Endothelial cell of umbilical vein (primary cell): ENCODE measurements at regions not wholly inside any gene's neighbourhood (a gene's known extent, or its start where the extent isn't known, plus 50 kb on each side); places are given as distances from the start of the nearest gene placed in this dataset.

Experiments
- BruUV-seq: library from RNA; stranded (reverse); fragments of 400-500 nt; replicated peaks from 2 replicates; lab custom pipeline; 2021; lab: Mats Ljungman, UMichigan
- CTCF ChIA-PET: fragments of 300-600, 350-600 bp; sonication (Branson Sonifier 250); formaldehyde crosslinking; loops from one replicate; lab custom pipeline; 2021; ENCODE audit warnings: antibody characterized with exemption, inconsistent platforms; lab: Charles Lee
- POLR2A ChIA-PET: fragments of 300-600, 350-600 bp; sonication (Branson Sonifier 250); formaldehyde crosslinking; loops from one replicate; lab custom pipeline; 2021; ENCODE audit warnings: antibody characterized with exemption, inconsistent platforms; lab: Charles Lee
- DNase-seq: peaks from one replicate; pipeline ENCODE4 v3.0.0-alpha.2; 2011; ENCODE audit warnings: low read depth, low spot score
- FAIRE-seq: peaks from 2 replicates; lab custom pipeline; 2011; peaks lifted over from hg19 to GRCh38; lab: Jason Lieb, UNC
- H2AFZ ChIP-seq: 2 replicates; pipeline ENCODE4 v1.6.0; 2012; ENCODE audit warnings: low read depth, low read length, control low read depth, inconsistent platforms
- H3K27ac ChIP-seq: 2 replicates; pipeline ENCODE4 v1.5.1; 2011; ENCODE audit warnings: low read depth, mild to moderate bottlenecking, control low read depth, low read length, moderate library complexity; ENCODE audit not compliant: insufficient read depth
- H3K27me3 ChIP-seq, 2 experiments: 2 replicates each; pipeline versions ENCODE4 v1.6.0 to v1.6.1; 2011; ENCODE audit warnings: low read length in 2 of 2, mixed read lengths in 1 of 2; ENCODE audit not compliant: control insufficient read depth in 2 of 2, insufficient read depth in 2 of 2
- H3K36me3 ChIP-seq, 2 experiments: 2 replicates in 1 of 2; 3 replicates in 1 of 2; pipeline ENCODE4 v1.5.1; 2011; ENCODE audit warnings: low read length in 2 of 2, mild to moderate bottlenecking in 1 of 2, moderate library complexity in 1 of 2; ENCODE audit not compliant: control insufficient read depth in 2 of 2, insufficient read depth in 2 of 2; ENCODE audit errors: extremely low read depth in 1 of 2
- H3K4me1 ChIP-seq: 3 replicates; pipeline ENCODE4 v1.5.1; 2011; ENCODE audit warnings: mild to moderate bottlenecking, low read length; ENCODE audit not compliant: control insufficient read depth, insufficient read depth; ENCODE audit errors: extremely low read depth
- H3K4me2 ChIP-seq: 2 replicates; pipeline ENCODE4 v1.6.1; 2011; ENCODE audit warnings: low read length, control low read depth, mixed read lengths; ENCODE audit not compliant: insufficient read depth
- H3K4me3 ChIP-seq, 3 experiments: fragments of 200-600 bp in 1 of 3; sonication (generic), shearing (Covaris generic) in 1 of 3; replicated peaks in 1 of 3; 2 replicates each; pipeline ENCODE4 v1.5.1; 2011 to 2016; ENCODE audit warnings: control low read depth in 3 of 3, low read length in 3 of 3, mild to moderate bottlenecking in 2 of 3, inconsistent platforms in 1 of 3, low read depth in 1 of 3, moderate library complexity in 1 of 3; ENCODE audit not compliant: insufficient read depth in 1 of 3
- H3K79me2 ChIP-seq: 2 replicates; pipeline ENCODE4 v1.6.0; 2012; ENCODE audit warnings: low read length, inconsistent platforms; ENCODE audit not compliant: control insufficient read depth, insufficient read depth
- H3K9ac ChIP-seq: replicated peaks from 2 replicates; pipeline ENCODE3; 2011; ENCODE audit warnings: low read length, control low read depth; ENCODE audit not compliant: insufficient read depth; ENCODE audit errors: extremely low read depth
- H3K9me1 ChIP-seq: replicated peaks from 3 replicates; pipeline ENCODE4 v1.6.0; 2011; ENCODE audit warnings: mild to moderate bottlenecking, low read length; ENCODE audit not compliant: control insufficient read depth, insufficient read depth; ENCODE audit errors: extremely low read depth
- H3K9me3 ChIP-seq: replicated peaks from 2 replicates; pipeline ENCODE4 v1.5.1; 2012; ENCODE audit warnings: low read length, inconsistent platforms; ENCODE audit not compliant: control insufficient read depth, insufficient read depth
- H4K20me1 ChIP-seq: replicated peaks from 2 replicates; pipeline ENCODE3; 2011; ENCODE audit warnings: mild to moderate bottlenecking, low read length; ENCODE audit not compliant: control insufficient read depth, insufficient read depth; ENCODE audit errors: extremely low read depth
- CTCF ChIP-seq, 2 donors: IDR thresholded peaks; 1 replicate in 1 of 2; 2 replicates in 1 of 2; pipeline ENCODE4 v1.5.1; 2011; ENCODE audit warnings: low read length in 2 of 2, mild to moderate bottlenecking in 2 of 2, moderate library complexity in 2 of 2, control low read depth in 1 of 2, inconsistent platforms in 1 of 2, low read depth in 1 of 2; ENCODE audit not compliant: insufficient read depth in 1 of 2; ENCODE audit errors: extremely low read depth in 1 of 2
- EZH2 ChIP-seq: IDR thresholded peaks from 2 replicates; pipeline ENCODE4 v1.6.1; 2012; ENCODE audit warnings: borderline replicate concordance, low read depth, mild to moderate bottlenecking, moderate library complexity, low read length, inconsistent platforms; ENCODE audit not compliant: severe bottlenecking
- FOS ChIP-seq: IDR thresholded peaks from 2 replicates; pipeline ENCODE4 v1.6.1; 2011; ENCODE audit warnings: mild to moderate bottlenecking, low read length, moderate library complexity, borderline replicate concordance; ENCODE audit not compliant: insufficient read depth
- GATA2 ChIP-seq: IDR thresholded peaks from 2 replicates; pipeline ENCODE4 v1.7.0; 2011; ENCODE audit warnings: low read depth, mild to moderate bottlenecking, moderate library complexity, mixed read lengths, low read length; ENCODE audit not compliant: insufficient read length, insufficient read depth
- JUN ChIP-seq: IDR thresholded peaks from 2 replicates; pipeline ENCODE4 v1.6.1; 2011; ENCODE audit warnings: borderline replicate concordance, low read depth; ENCODE audit not compliant: insufficient read length, insufficient read depth
- MAX ChIP-seq: IDR thresholded peaks from 2 replicates; pipeline ENCODE4 v1.6.1; 2011; ENCODE audit not compliant: insufficient read depth, insufficient read length
- MYC ChIP-seq: IDR thresholded peaks from one replicate; pipeline ENCODE4 v1.6.1; 2011; ENCODE audit warnings: mild to moderate bottlenecking, low read depth, low read length
- POLR2A ChIP-seq: IDR thresholded peaks from 2 replicates; pipeline ENCODE4 v1.6.1; 2012; ENCODE audit warnings: low read depth, mild to moderate bottlenecking, control low read depth, low read length
- POLR2AphosphoS5 ChIP-seq: IDR thresholded peaks from 2 replicates; pipeline ENCODE4 v1.6.1; 2012; ENCODE audit warnings: low read depth, mild to moderate bottlenecking, control low read depth, low read length, moderate library complexity; ENCODE audit not compliant: insufficient read depth
- dilution Hi-C: fragments of 300-500 bp; cut with MboI; formaldehyde crosslinking; loops from one replicate; pipeline ENCODE4 v1.15.0; 2019; ENCODE audit warnings: low sequenced_read_pairs; ENCODE audit not compliant: extremely low pct_ligation_motif_present
- intact Hi-C: fragments of 100-400 bp; cut with micrococcal nuclease; formaldehyde crosslinking; loops from one replicate; pipeline ENCODE4 v1.10.0; 2022

- CTCF ChIA-PET, result interaction anchor here (1.2 kb wide), 1 partner anchor 39 kb away, joined by 4 read pairs; no protein-coding TSS in a partner anchor
These were observed 108.4 kb downstream of the LYZL1 start for GRCh38 chr10:29397221-29397620.

More at GRCh38 chr10:29397221-29397620, 108.4 kb downstream of the LYZL1 start:
- BruUV-seq, result no TSS peak
- FAIRE-seq, result no peak
- Histone ChIP-seq H3K27me3 (peaks cover 16 to 21% of the 10 kb centered on the region in 2 experiments), H3K4me1 (no peaks in the 10 kb centered on the region), H3K36me3 (no peaks in the 10 kb centered on the region), H3K27ac (no peak overlapping the region), H3K9ac (no peak overlapping the region), H3K4me3 (no peak overlapping the region), H3K9me1 (no peaks in the 10 kb centered on the region), H3K4me2 (no peak overlapping the region), H3K9me3 (no peaks in the 10 kb centered on the region), H2AFZ (no peak overlapping the region), H4K20me1 (no peaks in the 10 kb centered on the region), H3K79me2 (no peaks in the 10 kb centered on the region)
- intact Hi-C loops (no loop called here), dilution Hi-C loops (no loop called here)
- POLR2A ChIA-PET, result no interaction called here
- TF ChIP-seq MYC, result no peak
- no peak for TF ChIP-seq EZH2
- TF ChIP-seq JUN, result no peak
- TF ChIP-seq FOS, result no peak
- TF ChIP-seq POLR2A, result no peak
- no peak for TF ChIP-seq CTCF (IDR thresholded peaks at IDR 0.05; ENCODE audit: extremely low read depth in 1 of 2, insufficient read depth in 1 of 2, low read depth in 1 of 2, low read length in 2 of 2)
- TF ChIP-seq GATA2, result no peak
- no peak for TF ChIP-seq POLR2AphosphoS5
- TF ChIP-seq MAX, result no peak
- no peak for DNase-seq
